HG03095 (cell line): ENCODE measurements at regions not wholly inside any gene's neighbourhood (a gene's known extent, or its start where the extent isn't known, plus 50 kb on each side); places are given as distances from the start of the nearest gene placed in this dataset.

Experiments used
- ATAC-seq: cut with Tn5 transposase; IDR thresholded peaks from one replicate; pipeline ENCODE4 v1.9.1; 2021; ENCODE audit warnings: moderate library complexity; ENCODE audit not compliant: unreplicated experiment

GRCh38 chr6:90975741-90976140 is 388.9 kb upstream of the MAP3K7 start:
- ATAC-seq, result no peak

- ATAC-seq, result no peak
Measured at GRCh38 chr6:90973188-90973587, 386.3 kb upstream of the MAP3K7 start.

GRCh38 chr6:90970672-90971071 is 383.8 kb upstream of the MAP3K7 start:
- no peak for ATAC-seq

GRCh38 chr6:90967471-90967870 is 380.6 kb upstream of the MAP3K7 start:
- no peak for ATAC-seq

- ATAC-seq, result no peak
Measured at GRCh38 chr6:90960324-90960723, 373.5 kb upstream of the MAP3K7 start.

- ATAC-seq, result no peak
Measured at GRCh38 chr6:90955246-90955645, 368.4 kb upstream of the MAP3K7 start.

GRCh38 chr6:90953405-90954161 is 366.7 kb upstream of the MAP3K7 start:
- no peak for ATAC-seq

- ATAC-seq, result no peak
Measured at GRCh38 chr6:90952176-90952575, 365.3 kb upstream of the MAP3K7 start.

GRCh38 chr6:90948540-90948939 is 361.7 kb upstream of the MAP3K7 start:
- ATAC-seq, result no peak

GRCh38 chr6:90947184-90948064 is 360.6 kb upstream of the MAP3K7 start:
- ATAC-seq, result no peak

- ATAC-seq, result no peak
Measured at GRCh38 chr6:90941885-90942284, 355.0 kb upstream of the MAP3K7 start.

- ATAC-seq, result peak; percentile 92
Measured at GRCh38 chr6:90940812-90941481, 354.1 kb upstream of the MAP3K7 start.

- no peak for ATAC-seq
Measured at GRCh38 chr6:90939906-90940305, 353.0 kb upstream of the MAP3K7 start.

- no peak for ATAC-seq
Measured at GRCh38 chr6:90938122-90938521, 351.2 kb upstream of the MAP3K7 start.

- no peak for ATAC-seq
Measured at GRCh38 chr6:90936286-90936685, 349.4 kb upstream of the MAP3K7 start.

- ATAC-seq, result no peak
Measured at GRCh38 chr6:90934966-90935365, 348.1 kb upstream of the MAP3K7 start.

- no peak for ATAC-seq
Measured at GRCh38 chr6:90934081-90934480, 347.2 kb upstream of the MAP3K7 start.

GRCh38 chr6:90932351-90932750 is 345.5 kb upstream of the MAP3K7 start:
- no peak for ATAC-seq

- no peak for ATAC-seq
Measured at GRCh38 chr6:90928051-90928450, 341.2 kb upstream of the MAP3K7 start.

GRCh38 chr6:90925726-90926125 is 338.9 kb upstream of the MAP3K7 start:
- ATAC-seq, result no peak

GRCh38 chr6:90922325-90922724 is 335.5 kb upstream of the MAP3K7 start:
- ATAC-seq, result no peak

- no peak for ATAC-seq
Measured at GRCh38 chr6:90918361-90918760, 331.5 kb upstream of the MAP3K7 start.
